Loucy (cell line): ENCODE measurements at regions not wholly inside any gene's neighbourhood (a gene's known extent, or its start where the extent isn't known, plus 50 kb on each side); places are given as distances from the start of the nearest gene placed in this dataset.

Experiments
- H2AFZ ChIP-seq: fragments of 200-600 bp; sonication (generic); 2 replicates; pipeline ENCODE4 v1.6.0; 2016; ENCODE audit warnings: antibody characterized with exemption, mild to moderate bottlenecking, low read length, moderate library complexity
- H3F3A ChIP-seq: fragments of 200-600 bp; 2 replicates; pipeline ENCODE4 v1.6.0; 2016; ENCODE audit warnings: antibody characterized with exemption, low read depth, mild to moderate bottlenecking
- H3K27me3 ChIP-seq: fragments of 200-600 bp; sonication (generic); 2 replicates; pipeline ENCODE4 v1.6.1; 2014; ENCODE audit warnings: low read length, mild to moderate bottlenecking; ENCODE audit not compliant: insufficient read depth, poor library complexity, severe bottlenecking
- H3K36me3 ChIP-seq: fragments of 200-600 bp; sonication (generic); 2 replicates; pipeline ENCODE4 v1.6.1; 2016; ENCODE audit warnings: low read length; ENCODE audit not compliant: insufficient read depth
- H3K4me1 ChIP-seq: fragments of 200-600 bp; sonication (generic); 2 replicates; pipeline ENCODE4 v1.5.1; 2014; ENCODE audit warnings: low read length, mild to moderate bottlenecking; ENCODE audit not compliant: insufficient read depth, poor library complexity, severe bottlenecking
- H3K4me2 ChIP-seq: fragments of 200-600 bp; sonication (generic); 2 replicates; pipeline ENCODE4 v1.6.0; 2014; ENCODE audit warnings: antibody characterized with exemption, low read length, low read depth, mild to moderate bottlenecking; ENCODE audit not compliant: poor library complexity, severe bottlenecking
- H3K4me3 ChIP-seq: fragments of 200-600 bp; sonication (generic); 2 replicates; pipeline ENCODE4 v1.5.1; 2014; ENCODE audit warnings: low read length, mild to moderate bottlenecking, mixed read lengths; ENCODE audit not compliant: poor library complexity, severe bottlenecking
- H3K79me2 ChIP-seq: fragments of 200-600 bp; sonication (generic); 2 replicates; pipeline ENCODE4 v1.6.1; 2014; ENCODE audit warnings: low read length; ENCODE audit not compliant: insufficient read depth
- H3K9ac ChIP-seq: fragments of 200-600 bp; sonication (generic); 2 replicates; pipeline ENCODE4 v1.6.0; 2014; ENCODE audit warnings: mild to moderate bottlenecking, low read depth, low read length, moderate library complexity; ENCODE audit not compliant: poor library complexity, severe bottlenecking
- H3K9me2 ChIP-seq: fragments of 200-600 bp; sonication (generic); replicated peaks from 2 replicates; pipeline ENCODE4 v1.6.1; 2016; ENCODE audit warnings: low read depth, low read length, mixed read lengths
- H3K9me3 ChIP-seq: fragments of 200-600 bp; sonication (generic); 2 replicates; pipeline ENCODE4 v1.6.1; 2014; ENCODE audit warnings: mild to moderate bottlenecking, antibody characterized with exemption, low read length, low read depth; ENCODE audit not compliant: insufficient read depth
- H4K20me1 ChIP-seq: fragments of 200-600 bp; sonication (generic); 2 replicates; pipeline ENCODE4 v1.6.0; 2014; ENCODE audit warnings: antibody characterized with exemption, low read length, mild to moderate bottlenecking; ENCODE audit not compliant: insufficient read depth, poor library complexity, severe bottlenecking
- CTCF ChIP-seq: fragments of 200-600 bp; sonication (generic); conservative IDR thresholded peaks from 2 replicates; pipeline ENCODE4 v1.5.1; 2014; ENCODE audit warnings: mild to moderate bottlenecking, antibody characterized with exemption, low read length
- EZH2phosphoT487 ChIP-seq: fragments of 200-600 bp; IDR thresholded peaks from 2 replicates; pipeline ENCODE4 v1.6.1; 2018; ENCODE audit warnings: antibody characterized with exemption, mild to moderate bottlenecking, moderate library complexity, borderline replicate concordance

- peak overlapping the region; percentile 34 for H3K4me2 ChIP-seq
- H2AFZ ChIP-seq: no peak overlapping the region
These were observed 85.8 kb upstream of the TOP1 start for GRCh38 chr20:40942775-40943174.

GRCh38 chr20:40943591-40943990, 85.0 kb upstream of the TOP1 start:
- peak overlapping the region; percentile 53 for H3K9ac ChIP-seq
- H3K79me2 ChIP-seq: no peaks in the 10 kb centered on the region
- no peaks in the 10 kb centered on the region for H3K9me2 ChIP-seq
- H3K4me1 ChIP-seq: peaks cover 67% of the 10 kb centered on the region
- no peak for TF ChIP-seq EZH2phosphoT487
- TF ChIP-seq CTCF: no peak
- no peaks in the 10 kb centered on the region for H3K27me3 ChIP-seq
- no peaks in the 10 kb centered on the region for H4K20me1 ChIP-seq
- peak overlapping the region; percentile 4 for H3K4me3 ChIP-seq
- no peaks in the 10 kb centered on the region for H3K9me3 ChIP-seq
- no peaks in the 10 kb centered on the region for H3F3A ChIP-seq
- 0 out of 2 replicates have a peak overlapping the region, but pooled peaks have one; percentile 2 for H2AFZ ChIP-seq
- peak overlapping the region; percentile 34 for H3K4me2 ChIP-seq
- no peaks in the 10 kb centered on the region for H3K36me3 ChIP-seq

More at GRCh38 chr20:40942775-40943174, 85.8 kb upstream of the TOP1 start:
- Histone ChIP-seq H3K9me3 (no peaks in the 10 kb centered on the region), H3K79me2 (no peaks in the 10 kb centered on the region), H3K4me3 (no peak overlapping the region), H3K27me3 (no peaks in the 10 kb centered on the region), H3K9ac (peak overlapping the region; percentile 53), H3F3A (no peaks in the 10 kb centered on the region), H3K36me3 (no peaks in the 10 kb centered on the region), H4K20me1 (no peaks in the 10 kb centered on the region), H3K4me1 (peaks cover 61% of the 10 kb centered on the region), H3K9me2 (no peaks in the 10 kb centered on the region)
- TF ChIP-seq CTCF (no peak), EZH2phosphoT487 (no peak)

- Histone ChIP-seq H3K4me3 (no peak overlapping the region), H2AFZ (no peak overlapping the region), H4K20me1 (no peaks in the 10 kb centered on the region), H3K9me3 (no peaks in the 10 kb centered on the region), H3K4me2 (peak overlapping the region; percentile 9), H3K79me2 (no peaks in the 10 kb centered on the region), H3K9me2 (no peaks in the 10 kb centered on the region), H3K4me1 (peaks cover 76% of the 10 kb centered on the region), H3K36me3 (no peaks in the 10 kb centered on the region), H3K9ac (peak overlapping the region; percentile 19), H3F3A (no peaks in the 10 kb centered on the region), H3K27me3 (no peaks in the 10 kb centered on the region)
- no peak for TF ChIP-seq EZH2phosphoT487
- no peak for TF ChIP-seq CTCF
These were observed 83.4 kb upstream of the TOP1 start for GRCh38 chr20:40945189-40945588.
